ENCODE measurements at regions not wholly inside any gene's neighbourhood (a gene's known extent, or its start where the extent isn't known, plus 50 kb on each side); places are given as distances from the start of the nearest gene placed in this dataset.

DNA sequence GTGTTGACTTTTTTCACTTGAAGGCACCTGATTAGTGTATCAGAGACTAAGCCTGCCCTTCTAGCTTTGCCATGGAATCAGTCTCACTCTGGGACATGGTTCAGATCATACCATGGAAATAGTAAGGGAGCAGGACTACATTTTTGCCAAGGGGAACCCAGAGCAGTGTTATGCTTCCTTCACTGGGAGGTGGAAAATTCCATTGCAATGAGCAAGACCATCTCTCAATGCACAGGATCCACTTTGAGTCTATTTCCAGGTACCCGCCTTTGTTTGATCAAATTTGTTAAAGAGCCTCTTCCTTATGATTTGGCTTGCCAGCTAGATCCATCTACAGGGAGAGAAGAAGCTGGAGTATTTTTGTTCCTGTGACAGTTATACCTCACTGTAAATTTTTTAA is 395.8 kb downstream of the MTX2 start:
- TF ChIP-seq, protein P1, sequence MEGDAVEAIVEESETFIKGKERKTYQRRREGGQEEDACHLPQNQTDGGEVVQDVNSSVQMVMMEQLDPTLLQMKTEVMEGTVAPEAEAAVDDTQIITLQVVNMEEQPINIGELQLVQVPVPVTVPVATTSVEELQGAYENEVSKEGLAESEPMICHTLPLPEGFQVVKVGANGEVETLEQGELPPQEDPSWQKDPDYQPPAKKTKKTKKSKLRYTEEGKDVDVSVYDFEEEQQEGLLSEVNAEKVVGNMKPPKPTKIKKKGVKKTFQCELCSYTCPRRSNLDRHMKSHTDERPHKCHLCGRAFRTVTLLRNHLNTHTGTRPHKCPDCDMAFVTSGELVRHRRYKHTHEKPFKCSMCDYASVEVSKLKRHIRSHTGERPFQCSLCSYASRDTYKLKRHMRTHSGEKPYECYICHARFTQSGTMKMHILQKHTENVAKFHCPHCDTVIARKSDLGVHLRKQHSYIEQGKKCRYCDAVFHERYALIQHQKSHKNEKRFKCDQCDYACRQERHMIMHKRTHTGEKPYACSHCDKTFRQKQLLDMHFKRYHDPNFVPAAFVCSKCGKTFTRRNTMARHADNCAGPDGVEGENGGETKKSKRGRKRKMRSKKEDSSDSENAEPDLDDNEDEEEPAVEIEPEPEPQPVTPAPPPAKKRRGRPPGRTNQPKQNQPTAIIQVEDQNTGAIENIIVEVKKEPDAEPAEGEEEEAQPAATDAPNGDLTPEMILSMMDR (conservative IDR thresholded peaks at IDR 0.05; ENCODE audit: low read depth, low read length), result no peak
- TF ChIP-seq EZH2 (IDR thresholded peaks at IDR 0.05; ENCODE audit: borderline replicate concordance, low read depth, low read length, poor library complexity, severe bottlenecking), result no peak
